Activated CD4-positive, CD25-positive, alpha-beta regulatory T cell (primary cell): ENCODE measurements at regions not wholly inside any gene's neighbourhood (a gene's known extent, or its start where the extent isn't known, plus 50 kb on each side); places are given as distances from the start of the nearest gene placed in this dataset.

Experiments used
- DNase-seq, 4 experiments: peaks; one replicate each; lab custom pipeline; 2025; lab: John Stamatoyannopoulos, UW

- DNase-seq, result no peak
These were observed 395.2 kb upstream of the DCN start for GRCh38 chr12:91577586-91578539.

GRCh38 chr12:91576432-91576831, 393.8 kb upstream of the DCN start:
- no peak for DNase-seq

GRCh38 chr12:91575630-91576029, 393.0 kb upstream of the DCN start:
- no peak for DNase-seq

- no peak for DNase-seq
These were observed 392.4 kb upstream of the DCN start for GRCh38 chr12:91574975-91575374.

- DNase-seq, result no peak
These were observed 391.8 kb upstream of the DCN start for GRCh38 chr12:91574391-91574790.

GRCh38 chr12:91572869-91573268, 390.3 kb upstream of the DCN start:
- no peak for DNase-seq

GRCh38 chr12:91567100-91567485, 384.5 kb upstream of the DCN start:
- DNase-seq, result no peak

- no peak for DNase-seq
These were observed 383.9 kb upstream of the DCN start for GRCh38 chr12:91566328-91567099.

- no peak for DNase-seq
These were observed 383.2 kb upstream of the DCN start for GRCh38 chr12:91565846-91566245.

GRCh38 chr12:91565246-91565645, 382.6 kb upstream of the DCN start:
- DNase-seq, result no peak

GRCh38 chr12:91563011-91563765, 380.6 kb upstream of the DCN start:
- no peak for DNase-seq

GRCh38 chr12:91562476-91562875, 379.9 kb upstream of the DCN start:
- no peak for DNase-seq

- no peak for DNase-seq
These were observed 379.3 kb upstream of the DCN start for GRCh38 chr12:91561958-91562325.

- DNase-seq, result no peak
These were observed 378.8 kb upstream of the DCN start for GRCh38 chr12:91561301-91561957.

GRCh38 chr12:91556909-91557308, 374.3 kb upstream of the DCN start:
- no peak for DNase-seq

GRCh38 chr12:91555436-91556415, 373.1 kb upstream of the DCN start:
- DNase-seq, result no peak

GRCh38 chr12:91551927-91552326, 369.3 kb upstream of the DCN start:
- no peak for DNase-seq

GRCh38 chr12:91551242-91551641, 368.6 kb upstream of the DCN start:
- no peak for DNase-seq

- DNase-seq, result no peak
These were observed 360.0 kb upstream of the DCN start for GRCh38 chr12:91542666-91543065.

GRCh38 chr12:91542067-91542466, 359.4 kb upstream of the DCN start:
- no peak for DNase-seq

GRCh38 chr12:91538418-91538817, 355.8 kb upstream of the DCN start:
- no peak for DNase-seq
